CD4-positive, alpha-beta memory T cell (primary cell): ENCODE measurements at regions not wholly inside any gene's neighbourhood (a gene's known extent, or its start where the extent isn't known, plus 50 kb on each side); places are given as distances from the start of the nearest gene placed in this dataset.
A peak's percentile ranks its signal among the peaks of the same experiment; 100 is the strongest.
"Not testable (repeated sequence)": the region's sequence is repeated elsewhere in the genome, so short reads cannot be mapped to it uniquely, and the experiment has no call there.

Source experiments
- CTCF ChIA-PET: fragments of 350-600 bp; sonication (Branson Sonifier 250); formaldehyde crosslinking; loops from one replicate; lab custom pipeline; 2021; ENCODE audit warnings: inconsistent platforms; ENCODE audit not compliant: partially characterized antibody; lab: Charles Lee
- POLR2A ChIA-PET: fragments of 350-600 bp; sonication (Branson Sonifier 250); formaldehyde crosslinking; loops from one replicate; lab custom pipeline; 2021; ENCODE audit not compliant: partially characterized antibody; lab: Charles Lee
- DNase-seq, 5 donors: peaks; one replicate each; pipeline versions ENCODE4 v3.0.0 to v3.0.0-alpha.2; 2020 to 2022; ENCODE audit warnings: mixed read lengths in 1 of 5
- H3K27ac ChIP-seq: one replicate; pipeline ENCODE4 v1.7.0; 2013; ENCODE audit warnings: low read depth, low read length
- H3K27me3 ChIP-seq: 2 replicates; pipeline ENCODE4 v1.7.0; 2013; ENCODE audit warnings: mild to moderate bottlenecking, low read length, moderate library complexity; ENCODE audit not compliant: insufficient read depth
- H3K36me3 ChIP-seq: 2 replicates; pipeline ENCODE4 v1.7.0; 2013; ENCODE audit warnings: mild to moderate bottlenecking, low read length, moderate library complexity; ENCODE audit not compliant: insufficient read depth
- H3K4me1 ChIP-seq: 2 replicates; pipeline ENCODE4 v1.7.0; 2013; ENCODE audit warnings: mild to moderate bottlenecking, low read length, moderate library complexity; ENCODE audit not compliant: insufficient read depth
- H3K4me3 ChIP-seq, 2 donors: one replicate each; pipeline ENCODE4 v1.7.0; 2013; ENCODE audit warnings: low read length in 2 of 2, mild to moderate bottlenecking in 1 of 2
- H3K9me3 ChIP-seq, 2 donors: one replicate each; pipeline ENCODE4 v1.7.0; 2013; ENCODE audit warnings: low read length in 2 of 2, control low read depth in 1 of 2; ENCODE audit not compliant: control insufficient read depth in 1 of 2
- H3K27ac Mint-ChIP-seq, 7 donors: one replicate each; pipeline ENCODE4 v1.8.0; 2020 to 2021; ENCODE audit warnings: mixed read lengths in 7 of 7, mild to moderate bottlenecking in 6 of 7, inconsistent platforms in 3 of 7, moderate library complexity in 3 of 7
- H3K27me3 Mint-ChIP-seq, 2 donors: one replicate each; pipeline ENCODE4 v1.8.0; 2020 to 2021; ENCODE audit warnings: mixed read lengths in 2 of 2
- H3K36me3 Mint-ChIP-seq, 2 donors: one replicate each; pipeline ENCODE4 v1.8.0; 2020 to 2021; ENCODE audit warnings: mixed read lengths in 2 of 2, inconsistent platforms in 1 of 2, mild to moderate bottlenecking in 1 of 2
- H3K4me1 Mint-ChIP-seq, 4 donors: one replicate each; pipeline ENCODE4 v1.8.0; 2020 to 2021; ENCODE audit warnings: mixed read lengths in 4 of 4, mild to moderate bottlenecking in 1 of 4
- H3K4me3 Mint-ChIP-seq, 8 donors: one replicate each; pipeline ENCODE4 v1.8.0; 2020 to 2021; ENCODE audit warnings: mixed read lengths in 8 of 8, mild to moderate bottlenecking in 7 of 8, moderate library complexity in 6 of 8, inconsistent platforms in 3 of 8
- H3K9me3 Mint-ChIP-seq, 8 donors: one replicate each; pipeline ENCODE4 v1.8.0; 2020 to 2021; ENCODE audit warnings: mixed read lengths in 8 of 8, mild to moderate bottlenecking in 5 of 8, inconsistent platforms in 3 of 8, moderate library complexity in 1 of 8
- intact Hi-C: fragments of 100-400 bp; cut with micrococcal nuclease; formaldehyde crosslinking; loops from one replicate; pipeline ENCODE4 v1.15.1; 2023

DNA sequence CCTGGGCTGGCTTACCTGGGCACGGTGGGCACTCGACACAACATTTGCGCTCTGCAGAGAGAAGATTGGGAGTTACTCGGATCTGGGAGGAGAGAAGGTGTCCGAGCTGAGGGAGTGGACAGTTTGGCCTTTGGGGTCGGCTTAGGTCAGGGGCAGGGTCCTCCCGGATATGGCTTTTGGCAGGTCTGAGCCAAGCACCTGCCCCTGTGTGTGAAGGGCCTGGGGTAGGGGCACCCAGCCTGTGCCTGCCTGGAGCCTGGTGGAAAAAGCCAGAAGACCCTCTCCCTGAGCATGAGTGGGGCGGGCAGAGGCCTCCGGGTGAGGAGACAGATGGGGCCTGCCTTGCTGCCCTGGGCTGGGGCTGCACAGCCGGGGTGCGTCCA lies 117.7 kb downstream of the TMEM121 start:
- H3K4me3 ChIP-seq, H3K27me3 ChIP-seq, H3K4me1 ChIP-seq, H3K4me3 Mint-ChIP-seq, H3K9me3 ChIP-seq, H3K9me3 Mint-ChIP-seq, DNase-seq, H3K4me1 Mint-ChIP-seq, POLR2A ChIA-PET, H3K27ac ChIP-seq, H3K27ac Mint-ChIP-seq, H3K36me3 Mint-ChIP-seq, H3K36me3 ChIP-seq, intact Hi-C loops, CTCF ChIA-PET, H3K27me3 Mint-ChIP-seq: not testable (repeated sequence)

DNA sequence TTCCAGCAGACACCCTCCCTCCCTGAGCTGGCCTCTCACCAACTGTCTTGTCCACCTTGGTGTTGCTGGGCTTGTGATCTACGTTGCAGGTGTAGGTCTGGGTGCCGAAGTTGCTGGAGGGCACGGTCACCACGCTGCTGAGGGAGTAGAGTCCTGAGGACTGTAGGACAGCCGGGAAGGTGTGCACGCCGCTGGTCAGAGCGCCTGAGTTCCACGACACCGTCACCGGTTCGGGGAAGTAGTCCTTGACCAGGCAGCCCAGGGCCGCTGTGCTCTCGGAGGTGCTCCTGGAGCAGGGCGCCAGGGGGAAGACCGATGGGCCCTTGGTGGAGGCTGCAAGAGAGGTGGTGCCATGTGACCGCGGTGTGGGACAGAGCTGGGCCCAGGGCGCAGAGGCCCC lies 118.1 kb downstream of the TMEM121 start:
- H3K4me1 ChIP-seq, H3K4me1 Mint-ChIP-seq, H3K27ac ChIP-seq, H3K9me3 ChIP-seq, H3K4me3 Mint-ChIP-seq, CTCF ChIA-PET, POLR2A ChIA-PET, intact Hi-C loops, H3K4me3 ChIP-seq, H3K27me3 ChIP-seq, H3K36me3 ChIP-seq, H3K9me3 Mint-ChIP-seq, DNase-seq, H3K27me3 Mint-ChIP-seq, H3K27ac Mint-ChIP-seq, H3K36me3 Mint-ChIP-seq: not testable (repeated sequence)

DNA sequence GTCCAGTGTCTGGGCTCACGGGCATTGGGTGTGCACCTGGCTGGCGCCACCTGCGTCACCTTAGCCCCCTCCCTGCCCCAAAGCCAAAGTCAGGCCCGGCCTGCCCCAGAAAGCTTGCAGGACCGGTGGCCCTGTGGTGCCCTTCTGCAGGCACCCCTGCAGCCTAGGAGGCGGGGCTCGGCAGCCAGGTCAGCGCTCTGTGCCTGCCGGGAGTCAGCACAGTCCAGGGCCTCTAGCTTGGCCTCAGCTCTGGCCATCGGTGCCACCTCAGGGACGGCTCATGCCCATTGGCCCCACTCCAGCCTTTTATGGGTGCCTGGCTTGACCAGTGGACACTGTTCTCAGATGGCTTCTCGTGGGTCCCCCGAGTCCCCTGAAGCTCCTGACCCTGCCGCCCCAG lies 118.5 kb downstream of the TMEM121 start:
- H3K4me3 ChIP-seq, H3K4me1 Mint-ChIP-seq, H3K36me3 Mint-ChIP-seq, H3K27ac ChIP-seq, H3K9me3 ChIP-seq, H3K9me3 Mint-ChIP-seq, DNase-seq, H3K27me3 Mint-ChIP-seq, H3K4me1 ChIP-seq, CTCF ChIA-PET, POLR2A ChIA-PET, H3K36me3 ChIP-seq, H3K27me3 ChIP-seq, H3K27ac Mint-ChIP-seq, intact Hi-C loops, H3K4me3 Mint-ChIP-seq: not testable (repeated sequence)

DNA sequence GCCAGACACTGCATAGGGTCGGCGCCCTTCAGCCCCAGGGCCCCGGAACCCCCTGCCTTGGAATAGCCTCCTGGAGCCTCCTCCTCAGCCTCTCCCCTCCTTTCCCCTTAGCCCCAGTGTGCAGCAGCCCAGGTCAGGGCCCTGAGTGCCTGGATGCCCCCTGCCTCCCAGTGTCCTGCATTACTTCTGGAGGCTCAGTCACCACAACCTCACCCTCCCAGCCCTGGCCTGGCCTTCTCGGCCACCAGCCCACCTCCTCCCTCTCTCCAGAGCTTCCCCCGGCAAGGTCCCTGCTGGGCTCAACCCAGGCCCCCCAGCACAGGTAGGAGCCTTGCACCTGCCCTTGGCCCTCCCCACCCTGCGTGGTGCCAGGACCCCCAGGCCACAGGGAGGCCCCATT lies 119.0 kb downstream of the TMEM121 start:
- DNase-seq, POLR2A ChIA-PET, H3K27ac Mint-ChIP-seq, H3K27me3 ChIP-seq, H3K27me3 Mint-ChIP-seq, H3K4me1 Mint-ChIP-seq, H3K27ac ChIP-seq, H3K36me3 Mint-ChIP-seq, H3K9me3 ChIP-seq, H3K4me1 ChIP-seq, H3K36me3 ChIP-seq, H3K4me3 ChIP-seq, H3K9me3 Mint-ChIP-seq, CTCF ChIA-PET, H3K4me3 Mint-ChIP-seq, intact Hi-C loops: not testable (repeated sequence)

GRCh38 chr14:105646175-105646574 lies 119.8 kb downstream of the TMEM121 start:
- no peak for DNase-seq
- peaks cover 0 to 5% (median 0%) of the 10 kb centered on the region in 8 donors for H3K9me3 Mint-ChIP-seq
- CTCF ChIA-PET: no interaction called here
- no peak overlapping the region for H3K27ac Mint-ChIP-seq
- POLR2A ChIA-PET: no interaction called here
- H3K27me3 Mint-ChIP-seq: peaks cover 4 to 6% of the 10 kb centered on the region in 2 donors
- H3K4me1 Mint-ChIP-seq: no peaks in the 10 kb centered on the region
- no peak overlapping the region for H3K4me3 Mint-ChIP-seq
- Histone ChIP-seq H3K27ac (no peak overlapping the region), H3K4me1 (no peaks in the 10 kb centered on the region), H3K9me3 (no peaks in the 10 kb centered on the region), H3K27me3 (no peaks in the 10 kb centered on the region), H3K36me3 (no peaks in the 10 kb centered on the region), H3K4me3 (no peak overlapping the region)
- no peaks in the 10 kb centered on the region for H3K36me3 Mint-ChIP-seq
- intact Hi-C loops: no loop called here

- H3K4me1 ChIP-seq, CTCF ChIA-PET, H3K4me1 Mint-ChIP-seq, H3K27me3 Mint-ChIP-seq, POLR2A ChIA-PET, H3K9me3 Mint-ChIP-seq, H3K9me3 ChIP-seq, H3K27me3 ChIP-seq, H3K27ac ChIP-seq, H3K4me3 Mint-ChIP-seq, H3K36me3 ChIP-seq, intact Hi-C loops, H3K36me3 Mint-ChIP-seq, DNase-seq, H3K4me3 ChIP-seq: not testable (repeated sequence)
- H3K27ac Mint-ChIP-seq: peak overlapping the region in 1 of 7 donors; percentile 60
Observed at GRCh38 chr14:105646711-105647281, 120.4 kb downstream of the TMEM121 start.

DNA sequence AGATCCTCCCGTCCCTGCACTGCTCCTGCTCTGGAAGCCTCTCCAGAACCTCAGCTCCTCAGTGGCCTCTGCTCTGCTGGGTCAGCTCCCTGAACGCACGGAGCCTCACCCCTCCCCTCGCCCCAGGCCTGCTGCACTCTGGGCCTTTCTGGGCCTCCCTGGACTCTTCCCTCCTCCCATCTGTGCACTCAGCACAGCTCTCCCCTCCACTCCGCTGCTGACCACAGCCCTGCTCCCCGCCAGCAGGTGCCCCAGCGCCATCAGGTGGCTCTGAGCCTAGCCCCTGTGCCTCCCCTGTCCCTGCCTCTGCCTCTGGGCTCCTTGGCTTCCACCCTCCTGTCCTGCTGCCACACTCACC lies 121.0 kb downstream of the TMEM121 start:
- H3K4me1 Mint-ChIP-seq, H3K4me3 Mint-ChIP-seq, POLR2A ChIA-PET, H3K27me3 Mint-ChIP-seq, CTCF ChIA-PET, H3K4me1 ChIP-seq, H3K9me3 ChIP-seq, intact Hi-C loops, H3K27me3 ChIP-seq, DNase-seq, H3K36me3 ChIP-seq, H3K9me3 Mint-ChIP-seq, H3K36me3 Mint-ChIP-seq, H3K4me3 ChIP-seq, H3K27ac Mint-ChIP-seq, H3K27ac ChIP-seq: not testable (repeated sequence)
